HFF-Myc (cell line): ENCODE measurements at regions not wholly inside any gene's neighbourhood (a gene's known extent, or its start where the extent isn't known, plus 50 kb on each side); places are given as distances from the start of the nearest gene placed in this dataset.

ENCODE experiments used
- DNase-seq: peaks from one replicate; pipeline ENCODE4 v3.0.0-alpha.2; 2011; ENCODE audit warnings: low read depth; ENCODE audit errors: extremely low read depth
- H3K4me3 ChIP-seq: replicated peaks from 2 replicates; pipeline ENCODE4 v1.5.1; 2011; ENCODE audit warnings: low read depth, mild to moderate bottlenecking, control low read depth, low read length
- TF ChIP-seq, protein P1 (sequence below): IDR thresholded peaks from 2 replicates; pipeline ENCODE4 v1.5.1; 2012; ENCODE audit warnings: mild to moderate bottlenecking, low read depth, low read length, control low read depth; ENCODE audit errors: missing control alignments

DNA sequence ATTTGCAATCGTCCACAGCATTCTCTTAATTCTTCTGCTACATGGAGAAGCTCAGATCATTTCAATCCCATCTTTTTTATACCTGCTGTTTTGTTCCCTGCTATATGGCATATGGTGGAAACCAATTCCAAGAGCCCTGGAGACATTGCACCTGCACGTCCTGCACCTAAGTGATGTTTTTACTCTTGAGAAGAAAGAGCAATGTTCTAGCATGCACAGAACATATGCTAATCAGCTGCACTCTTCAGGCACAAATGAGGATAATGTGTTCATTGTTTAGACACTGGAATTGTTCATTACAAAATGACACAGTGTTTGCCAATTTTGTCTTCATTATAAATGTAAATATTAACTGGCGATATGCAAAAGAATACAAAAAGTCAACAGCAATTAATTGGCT is 935.8 kb downstream of the TLE4 start:
- no peak for DNase-seq
- TF ChIP-seq, protein P1, sequence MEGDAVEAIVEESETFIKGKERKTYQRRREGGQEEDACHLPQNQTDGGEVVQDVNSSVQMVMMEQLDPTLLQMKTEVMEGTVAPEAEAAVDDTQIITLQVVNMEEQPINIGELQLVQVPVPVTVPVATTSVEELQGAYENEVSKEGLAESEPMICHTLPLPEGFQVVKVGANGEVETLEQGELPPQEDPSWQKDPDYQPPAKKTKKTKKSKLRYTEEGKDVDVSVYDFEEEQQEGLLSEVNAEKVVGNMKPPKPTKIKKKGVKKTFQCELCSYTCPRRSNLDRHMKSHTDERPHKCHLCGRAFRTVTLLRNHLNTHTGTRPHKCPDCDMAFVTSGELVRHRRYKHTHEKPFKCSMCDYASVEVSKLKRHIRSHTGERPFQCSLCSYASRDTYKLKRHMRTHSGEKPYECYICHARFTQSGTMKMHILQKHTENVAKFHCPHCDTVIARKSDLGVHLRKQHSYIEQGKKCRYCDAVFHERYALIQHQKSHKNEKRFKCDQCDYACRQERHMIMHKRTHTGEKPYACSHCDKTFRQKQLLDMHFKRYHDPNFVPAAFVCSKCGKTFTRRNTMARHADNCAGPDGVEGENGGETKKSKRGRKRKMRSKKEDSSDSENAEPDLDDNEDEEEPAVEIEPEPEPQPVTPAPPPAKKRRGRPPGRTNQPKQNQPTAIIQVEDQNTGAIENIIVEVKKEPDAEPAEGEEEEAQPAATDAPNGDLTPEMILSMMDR, result no peak
- no peak overlapping the region for H3K4me3 ChIP-seq

DNA sequence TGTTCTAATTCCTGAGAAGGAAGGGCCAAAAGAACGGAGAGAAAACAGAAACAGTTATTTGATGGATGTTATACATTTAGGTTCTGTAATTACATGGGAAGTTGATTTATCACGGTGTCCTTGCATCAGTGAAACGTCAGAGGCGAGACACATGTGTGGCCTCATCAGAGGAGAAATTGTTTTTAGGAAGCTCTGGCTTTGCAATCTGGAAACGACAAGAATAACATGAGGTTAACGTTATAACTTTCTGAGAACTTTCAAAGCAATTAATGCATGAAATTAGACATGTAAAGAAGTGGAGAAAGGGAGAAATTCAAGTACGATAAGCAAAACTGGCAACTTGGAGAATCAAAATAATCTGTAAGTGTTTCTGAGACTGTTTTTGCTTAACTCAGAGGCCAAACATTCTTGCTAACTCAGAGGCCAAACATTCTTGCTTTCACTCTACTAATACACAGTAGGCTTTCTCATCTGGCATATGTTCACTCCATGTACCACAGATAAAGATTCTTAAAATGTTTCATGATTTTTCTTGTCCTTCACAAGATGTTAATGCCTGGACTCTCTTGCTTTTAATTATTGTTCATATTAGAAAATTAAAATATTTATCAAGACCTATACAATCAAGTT is 933.0 kb downstream of the TLE4 start:
- TF ChIP-seq, protein P1, result no peak
- no peak for DNase-seq
- H3K4me3 ChIP-seq, result no peak overlapping the region

DNA sequence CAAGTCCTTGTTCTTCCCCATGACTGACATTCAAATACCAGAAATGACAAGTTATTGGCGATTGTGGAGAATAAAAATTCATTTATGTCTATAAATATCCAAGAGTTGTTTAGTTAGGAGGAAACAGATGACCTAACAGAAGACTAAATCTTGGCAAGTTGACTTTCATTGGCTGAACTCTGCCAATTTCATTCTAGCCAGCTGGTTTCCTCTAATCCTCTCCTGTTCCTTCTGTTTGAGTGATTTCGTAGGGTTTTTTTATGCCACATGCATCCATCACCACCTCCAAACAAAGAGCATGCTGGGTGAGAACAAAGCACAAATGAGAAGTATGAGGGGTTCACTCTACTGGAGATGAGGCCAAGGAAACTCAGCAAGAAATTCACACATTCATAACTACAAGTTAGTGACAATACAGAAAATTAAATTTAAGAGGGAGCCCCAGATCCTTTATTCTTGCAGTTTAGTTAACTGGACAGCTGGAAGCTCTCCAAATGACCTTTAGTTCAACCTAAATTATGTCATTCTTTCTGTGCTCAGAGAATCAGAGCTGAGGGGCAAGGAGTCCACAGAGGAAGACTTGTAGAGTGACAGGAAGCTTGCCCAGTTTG is 932.0 kb downstream of the TLE4 start:
- TF ChIP-seq, protein P1, result no peak
- no peak for DNase-seq
- H3K4me3 ChIP-seq, result no peak overlapping the region

DNA sequence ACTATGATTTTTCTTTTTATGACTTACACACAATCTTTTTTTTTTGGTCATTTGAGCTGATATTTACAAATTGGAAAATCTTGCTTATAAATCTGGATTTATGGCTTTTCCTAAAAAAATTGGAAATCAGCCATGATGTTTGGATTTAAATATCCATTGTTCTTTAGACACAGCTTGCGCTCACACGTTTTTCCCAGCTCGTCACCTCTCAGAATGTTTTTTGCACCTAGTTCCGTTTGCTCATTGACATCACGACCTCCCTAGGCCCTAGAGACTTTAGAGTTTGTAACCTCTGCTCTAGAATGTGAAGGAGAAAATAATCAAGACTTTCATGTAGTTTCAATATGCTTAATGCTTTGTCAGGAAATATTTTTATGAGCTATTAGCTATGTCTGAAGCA is 930.5 kb downstream of the TLE4 start:
- no peak overlapping the region for H3K4me3 ChIP-seq

DNA sequence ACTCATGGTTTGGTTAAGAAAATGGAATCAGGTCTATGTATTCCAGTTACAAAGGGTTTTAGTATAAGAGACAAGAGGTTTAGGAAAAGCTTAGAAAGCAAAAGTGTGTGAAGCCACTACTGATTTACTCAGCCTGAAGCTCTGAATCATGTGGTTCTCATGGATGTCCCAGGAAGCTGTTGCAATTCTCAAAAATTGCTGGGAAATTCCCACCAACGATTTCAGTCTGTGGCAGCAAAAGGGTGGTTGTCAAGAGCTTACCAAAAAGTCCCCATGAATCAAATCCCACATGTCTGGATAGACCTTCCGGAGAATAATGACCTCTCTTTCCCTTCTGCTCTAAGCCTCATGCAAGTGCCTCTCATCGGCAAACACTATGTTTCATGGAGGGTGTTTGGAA is 929.9 kb downstream of the TLE4 start:
- DNase-seq, result no peak
- no peak overlapping the region for H3K4me3 ChIP-seq
- TF ChIP-seq, protein P1, result no peak

More for the DNA sequence above, 930.5 kb downstream of the TLE4 start:
- DNase-seq, result no peak
- TF ChIP-seq, protein P1, result no peak

DNA sequence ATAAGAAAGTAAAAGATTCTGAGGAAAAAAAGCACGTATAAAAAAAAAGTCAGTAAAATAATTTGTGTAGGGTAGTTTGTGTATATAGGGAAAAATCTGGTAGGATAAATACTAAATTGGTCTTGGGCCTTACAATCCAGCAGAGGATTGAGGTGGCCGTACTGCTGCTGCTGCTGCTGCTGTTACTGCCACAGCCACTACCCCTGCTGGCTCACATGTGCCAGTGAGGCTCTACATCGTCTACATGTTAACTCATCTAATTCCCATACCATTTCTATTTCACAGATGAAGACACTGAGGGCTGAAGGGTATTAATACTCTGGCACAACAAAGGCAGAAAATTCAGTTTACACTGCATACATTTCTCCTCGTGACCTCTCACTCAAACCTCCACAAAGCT is 928.5 kb downstream of the TLE4 start:
- no peak for DNase-seq
- TF ChIP-seq, protein P1, result no peak

More for the DNA sequence above, 928.5 kb downstream of the TLE4 start:
- H3K4me3 ChIP-seq, result no peak overlapping the region
